HCT116 (cell line): ENCODE measurements at regions not wholly inside any gene's neighbourhood (a gene's known extent, or its start where the extent isn't known, plus 50 kb on each side); places are given as distances from the start of the nearest gene placed in this dataset.

Experiments used
- ATAC-seq: fragments of 200-7000 bp; cut with Tn5 transposase; 2 replicates; pipeline ENCODE4 v1.9.1; 2020; ENCODE audit warnings: mild to moderate bottlenecking, moderate library complexity
- BruUV-seq: library from RNA; stranded (reverse); fragments of 400-500 nt; replicated peaks from 2 replicates; lab custom pipeline; 2021; lab: Mats Ljungman, UMichigan
- CTCF ChIA-PET: fragments of 300-600 bp; sonication (Branson Sonifier 250); formaldehyde crosslinking; loops from one replicate; lab custom pipeline; 2021; ENCODE audit warnings: antibody characterized with exemption; lab: Charles Lee
- POLR2A ChIA-PET: fragments of 300-600, 350-600 bp; sonication (Branson Sonifier 250); formaldehyde crosslinking; loops from one replicate; lab custom pipeline; 2021; ENCODE audit warnings: antibody characterized with exemption; lab: Charles Lee
- RAD21 ChIA-PET, 2 experiments: fragments of 300-600 bp; sonication (Branson Sonifier 250); formaldehyde crosslinking; loops; one replicate each; lab custom pipeline; 2023; ENCODE audit warnings: low total read pairs in 2 of 2; ENCODE audit not compliant: uncharacterized antibody in 2 of 2, unreplicated experiment in 2 of 2, low non-redundant PET in 1 of 2; lab: Charles Lee
- DNase-seq: peaks from one replicate; pipeline ENCODE4 v3.0.0-alpha.2; 2010; ENCODE audit warnings: low read depth, low spot score
- H2AFZ ChIP-seq: fragments of 200-600 bp; shearing (Covaris generic), sonication (generic); 2 replicates; pipeline ENCODE4 v1.6.1; 2017; ENCODE audit warnings: low read depth, mixed run types, mixed read lengths, antibody characterized with exemption, low read length; ENCODE audit not compliant: poor library complexity, severe bottlenecking
- H3K27ac ChIP-seq: 2 replicates; pipeline ENCODE4 v1.5.1; 2012; ENCODE audit warnings: low read depth, low read length
- H3K27me3 ChIP-seq: fragments of 200-600 bp; sonication (generic); 2 replicates; pipeline ENCODE4 v1.6.1; 2016; ENCODE audit warnings: mixed run types, low read length, mixed read lengths; ENCODE audit not compliant: insufficient read depth
- H3K36me3 ChIP-seq, 2 experiments: fragments of 200-500 bp in 1 of 2; fragments of 200-600 bp in 1 of 2; sonication (Bioruptor generic) in 1 of 2; sonication (generic) in 1 of 2; 2 replicates each; pipeline versions ENCODE4 v1.5.1 to v1.6.1; 2014 to 2016; ENCODE audit warnings: low read length in 2 of 2, inconsistent platforms in 1 of 2, mixed read lengths in 1 of 2, mixed run types in 1 of 2; ENCODE audit not compliant: insufficient read depth in 2 of 2, control insufficient read depth in 1 of 2
- H3K4me1 ChIP-seq, 2 experiments: fragments of 200-600 bp in 1 of 2; sonication (generic) in 1 of 2; 2 replicates each; pipeline versions ENCODE4 v1.5.1 to v1.6.1; 2012 to 2017; ENCODE audit warnings: low read length in 2 of 2, inconsistent platforms in 1 of 2, mild to moderate bottlenecking in 1 of 2, mixed read lengths in 1 of 2, mixed run types in 1 of 2, moderate library complexity in 1 of 2; ENCODE audit not compliant: insufficient read depth in 2 of 2, control insufficient read depth in 1 of 2
- H3K4me2 ChIP-seq: fragments of 200-600 bp; sonication (generic); 2 replicates; pipeline ENCODE4 v1.6.1; 2017; ENCODE audit warnings: mixed run types, low read length, mixed read lengths
- H3K4me3 ChIP-seq, 2 experiments: fragments of 200-600 bp in 1 of 2; sonication (generic) in 1 of 2; replicated peaks in 1 of 2; 2 replicates each; pipeline ENCODE4 v1.5.1; 2011 to 2016; ENCODE audit warnings: low read length in 2 of 2, control low read depth in 1 of 2, low read depth in 1 of 2, mild to moderate bottlenecking in 1 of 2, mixed read lengths in 1 of 2, mixed run types in 1 of 2
- H3K79me2 ChIP-seq: fragments of 200-600 bp; sonication (generic); 2 replicates; pipeline ENCODE4 v1.6.1; 2017; ENCODE audit warnings: mild to moderate bottlenecking, mixed run types, low read length, moderate library complexity, mixed read lengths; ENCODE audit not compliant: insufficient read depth
- H3K9ac ChIP-seq: fragments of 200-600 bp; sonication (generic); 2 replicates; pipeline ENCODE4 v1.6.1; 2016; ENCODE audit warnings: low read length, mixed read lengths
- H3K9me2 ChIP-seq: fragments of 200-600 bp; sonication (generic), shearing (Covaris generic); 2 replicates; pipeline ENCODE4 v1.6.1; 2017; ENCODE audit warnings: mixed run types, mild to moderate bottlenecking, moderate library complexity; ENCODE audit not compliant: insufficient read depth
- H3K9me3 ChIP-seq, 2 experiments: fragments of 200-500 bp in 1 of 2; fragments of 200-600 bp in 1 of 2; sonication (Bioruptor generic) in 1 of 2; sonication (generic) in 1 of 2; 2 replicates each; pipeline ENCODE4 v1.6.1; 2014 to 2017; ENCODE audit warnings: low read length in 2 of 2, mixed read lengths in 2 of 2, inconsistent platforms in 1 of 2, low read depth in 1 of 2, mild to moderate bottlenecking in 1 of 2, mixed run types in 1 of 2, moderate library complexity in 1 of 2; ENCODE audit not compliant: control insufficient read depth in 1 of 2, insufficient read depth in 1 of 2
- H4K20me1 ChIP-seq: fragments of 200-600 bp; sonication (generic), shearing (Covaris generic); 2 replicates; pipeline ENCODE4 v1.6.1; 2017; ENCODE audit warnings: mixed run types, mild to moderate bottlenecking, moderate library complexity; ENCODE audit not compliant: insufficient read depth
- ATF3 ChIP-seq: IDR thresholded peaks from 2 replicates; pipeline ENCODE4 v1.6.1; 2012
- CBX3 ChIP-seq: IDR thresholded peaks from 2 replicates; pipeline ENCODE4 v1.6.1; 2012; ENCODE audit warnings: low read depth
- CEBPB ChIP-seq: IDR thresholded peaks from 2 replicates; pipeline ENCODE4 v1.6.1; 2012; ENCODE audit warnings: low read depth
- EGR1 ChIP-seq: IDR thresholded peaks from 2 replicates; pipeline ENCODE4 v1.6.1; 2012; ENCODE audit warnings: low read depth
- ELF1 ChIP-seq: IDR thresholded peaks from 2 replicates; pipeline ENCODE4 v1.6.1; 2012; ENCODE audit warnings: low read depth, borderline replicate concordance
- EZH2 ChIP-seq: fragments of 200-600 bp; sonication (generic); IDR thresholded peaks from 2 replicates; pipeline ENCODE4 v1.6.1; 2017; ENCODE audit warnings: antibody characterized with exemption, mixed run types
- EZH2phosphoT487 ChIP-seq: fragments of 200-600 bp; IDR thresholded peaks from 2 replicates; pipeline ENCODE4 v1.6.1; 2018; ENCODE audit warnings: antibody characterized with exemption, borderline replicate concordance
- JUND ChIP-seq: IDR thresholded peaks from 2 replicates; pipeline ENCODE4 v1.6.1; 2012
- MAX ChIP-seq: IDR thresholded peaks from 2 replicates; pipeline ENCODE4 v1.6.1; 2012
- POLR2A ChIP-seq: IDR thresholded peaks from 2 replicates; pipeline ENCODE4 v1.7.0; 2011; ENCODE audit warnings: borderline replicate concordance; ENCODE audit not compliant: insufficient read depth, insufficient read length; ENCODE audit errors: extremely low read depth
- POLR2AphosphoS5 ChIP-seq: IDR thresholded peaks from 2 replicates; pipeline ENCODE4 v1.6.1; 2011; ENCODE audit warnings: mild to moderate bottlenecking, low read depth, low read length, moderate library complexity
- RAD21 ChIP-seq: IDR thresholded peaks from 2 replicates; pipeline ENCODE4 v1.6.1; 2012; ENCODE audit warnings: low read depth, mild to moderate bottlenecking
- REST ChIP-seq: IDR thresholded peaks from 2 replicates; pipeline ENCODE4 v1.6.1; 2012; ENCODE audit warnings: low read depth
- SIN3A ChIP-seq: IDR thresholded peaks from 2 replicates; pipeline ENCODE4 v1.6.1; 2012; ENCODE audit warnings: low read depth
- SP1 ChIP-seq: IDR thresholded peaks from 2 replicates; pipeline ENCODE4 v1.6.1; 2012; ENCODE audit warnings: low read depth
- SRF ChIP-seq: IDR thresholded peaks from 2 replicates; pipeline ENCODE4 v1.6.1; 2012; ENCODE audit warnings: low read depth
- TCF7L2 ChIP-seq: IDR thresholded peaks from 2 replicates; pipeline ENCODE4 v1.7.0; 2011; ENCODE audit warnings: borderline replicate concordance, inconsistent platforms; ENCODE audit not compliant: insufficient read depth, insufficient read length; ENCODE audit errors: extremely low read depth
- YY1 ChIP-seq: IDR thresholded peaks from 2 replicates; pipeline ENCODE4 v1.6.1; 2011; ENCODE audit warnings: low read length, low read depth, moderate library complexity, mild to moderate bottlenecking; ENCODE audit not compliant: insufficient replicate concordance; ENCODE audit errors: extremely low read depth
- ZFX ChIP-seq: fragments of 450-650 bp; IDR thresholded peaks from 2 replicates; pipeline ENCODE4 v1.6.1; 2017
- ZNF274 ChIP-seq: fragments of 200-500 bp; sonication (Bioruptor generic); IDR thresholded peaks from 2 replicates; pipeline ENCODE4 v1.6.1; 2014; ENCODE audit warnings: mild to moderate bottlenecking, low read depth, low read length, inconsistent platforms
- intact Hi-C: fragments of 100-400 bp; cut with micrococcal nuclease; formaldehyde crosslinking; loops from 2 replicates; pipeline ENCODE4 v1.10.0; 2022

- TF ChIP-seq REST: no peak
Observed at GRCh38 chr12:116415408-116416108, 138.1 kb upstream of the MED13L start (continued).

- CTCF ChIA-PET: no interaction called here
- H3K27ac ChIP-seq: no peak overlapping the region
Observed at GRCh38 chr12:116416166-116416565, 138.7 kb upstream of the MED13L start.

More at GRCh38 chr12:116416166-116416565, 138.7 kb upstream of the MED13L start:
- no peaks in the 10 kb centered on the region for H4K20me1 ChIP-seq
- no peaks in the 10 kb centered on the region for H3K36me3 ChIP-seq
- no peaks in the 10 kb centered on the region for H3K27me3 ChIP-seq
- RAD21 ChIA-PET: no interaction called here
- DNase-seq (no peak), ATAC-seq (no peak)
- H3K9ac ChIP-seq: no peak overlapping the region
- H3K4me2 ChIP-seq: no peak overlapping the region
- no peak overlapping the region for H3K4me3 ChIP-seq
- POLR2A ChIA-PET: no interaction called here
- no peak for TF ChIP-seq POLR2AphosphoS5
- no peak for TF ChIP-seq SIN3A
- TF ChIP-seq MAX: no peak
- no peak for TF ChIP-seq ELF1
- TF ChIP-seq SRF: no peak
- no peak for TF ChIP-seq EGR1
- no peak for TF ChIP-seq ZNF274
- no peak for TF ChIP-seq EZH2phosphoT487
- TF ChIP-seq YY1: no peak
- TF ChIP-seq POLR2A: no peak
- no peak for TF ChIP-seq EZH2
- TF ChIP-seq ATF3: no peak
- no peak for TF ChIP-seq TCF7L2
- TF ChIP-seq REST: no peak
- TF ChIP-seq RAD21: no peak
- no peak for TF ChIP-seq JUND
- TF ChIP-seq CEBPB: no peak
- no peak for TF ChIP-seq ZFX
- TF ChIP-seq SP1: no peak
- TF ChIP-seq CBX3: no peak
- H2AFZ ChIP-seq: no peak overlapping the region
- intact Hi-C loops: no loop called here
- no peaks in the 10 kb centered on the region for H3K9me3 ChIP-seq
- no peaks in the 10 kb centered on the region for H3K9me2 ChIP-seq
- H3K4me1 ChIP-seq: no peaks in the 10 kb centered on the region
- no peaks in the 10 kb centered on the region for H3K79me2 ChIP-seq
- BruUV-seq: no TSS peak
